GM12878 (cell line): ENCODE measurements at regions not wholly inside any gene's neighbourhood (a gene's known extent, or its start where the extent isn't known, plus 50 kb on each side); places are given as distances from the start of the nearest gene placed in this dataset.

Source experiments
- ATAC-seq: fragments of 200-7000 bp; cut with Tn5 transposase; 3 replicates; pipeline ENCODE4 v1.9.1; 2020; ENCODE audit warnings: mild to moderate bottlenecking, moderate library complexity
- BruUV-seq: library from RNA; stranded (reverse); fragments of 400-500 nt; replicated peaks from 2 replicates; lab custom pipeline; 2021; lab: Mats Ljungman, UMichigan
- CTCF ChIA-PET: fragments of 300-600 bp; sonication (Branson Sonifier 250); formaldehyde crosslinking; extraction: SDS; loops from one replicate; lab custom pipeline; 2021; ENCODE audit warnings: inconsistent platforms; lab: Yijun Ruan, JAX
- POLR2A ChIA-PET: fragments of 350-600 bp; formaldehyde crosslinking; extraction: SDS; loops from one replicate; lab custom pipeline; 2021; ENCODE audit warnings: inconsistent platforms; lab: Charles Lee
- RAD21 ChIA-PET: fragments of 300-600 bp; sonication (Branson Sonifier 250); formaldehyde crosslinking; loops from one replicate; lab custom pipeline; 2023; ENCODE audit warnings: antibody characterized with exemption; ENCODE audit not compliant: unreplicated experiment; lab: Charles Lee
- SMC1A ChIA-PET: fragments of 300-600 bp; sonication (Branson Sonifier 250); formaldehyde crosslinking; loops from one replicate; lab custom pipeline; 2023; ENCODE audit not compliant: unreplicated experiment, uncharacterized antibody; lab: Charles Lee
- DNase-seq: peaks from one replicate; pipeline ENCODE4 v3.0.0-alpha.2; 2011; ENCODE audit warnings: low read depth, low spot score
- FAIRE-seq: peaks from 3 replicates; lab custom pipeline; 2011; peaks lifted over from hg19 to GRCh38; lab: Jason Lieb, UNC
- H2AFZ ChIP-seq: 2 replicates; pipeline ENCODE4 v1.6.0; 2011; ENCODE audit warnings: low read depth, low read length, control low read depth; ENCODE audit not compliant: control insufficient read depth
- H3K27ac ChIP-seq: 2 replicates; pipeline ENCODE4 v1.5.1; 2011; ENCODE audit warnings: control low read depth; ENCODE audit not compliant: control insufficient read depth, insufficient read depth
- H3K27me3 ChIP-seq, 2 experiments: replicated peaks in 1 of 2; 2 replicates each; pipeline versions ENCODE4 v1.6.0 to v1.6.1; 2011; ENCODE audit warnings: low read length in 1 of 2; ENCODE audit not compliant: control insufficient read depth in 2 of 2, insufficient read depth in 2 of 2
- H3K36me3 ChIP-seq, 2 experiments: 2 replicates each; pipeline ENCODE4 v1.5.1; 2011; ENCODE audit warnings: low read length in 1 of 2; ENCODE audit not compliant: control insufficient read depth in 2 of 2, insufficient read depth in 2 of 2
- H3K4me1 ChIP-seq: 2 replicates; pipeline ENCODE4 v1.6.1; 2011; ENCODE audit warnings: mild to moderate bottlenecking, low read length, moderate library complexity, mixed read lengths; ENCODE audit not compliant: control insufficient read depth, insufficient read depth
- H3K4me2 ChIP-seq: 2 replicates; pipeline ENCODE4 v1.6.0; 2011; ENCODE audit warnings: control low read depth; ENCODE audit not compliant: control insufficient read depth, insufficient read depth
- H3K4me3 ChIP-seq: fragments of 200-600 bp; sonication (generic); 2 replicates; pipeline ENCODE4 v1.5.1; 2016
- H3K79me2 ChIP-seq: 2 replicates; pipeline ENCODE4 v1.6.0; 2011; ENCODE audit warnings: low read length; ENCODE audit not compliant: control insufficient read depth, insufficient read depth
- H3K9ac ChIP-seq: 2 replicates; pipeline ENCODE4 v1.8.0; 2011; ENCODE audit warnings: low read length, control low read depth, mixed read lengths; ENCODE audit not compliant: control insufficient read depth, insufficient read depth
- H3K9me3 ChIP-seq: replicated peaks from 3 replicates; pipeline ENCODE4 v1.5.1; 2011; ENCODE audit warnings: mild to moderate bottlenecking, low read length; ENCODE audit not compliant: control insufficient read depth, insufficient read depth
- H4K20me1 ChIP-seq: 2 replicates; pipeline ENCODE4 v1.6.0; 2011; ENCODE audit not compliant: control insufficient read depth, insufficient read depth
- CBFB ChIP-seq: IDR thresholded peaks from 2 replicates; pipeline ENCODE4 v1.6.1; 2016; ENCODE audit warnings: antibody characterized with exemption, low read depth
- E4F1 ChIP-seq: fragments of 450-650 bp; IDR thresholded peaks from 2 replicates; pipeline ENCODE4 v1.6.1; 2018; ENCODE audit warnings: borderline replicate concordance, mild to moderate bottlenecking; ENCODE audit not compliant: partially characterized antibody
- JUND ChIP-seq: IDR thresholded peaks from 2 replicates; pipeline ENCODE4 v1.6.1; 2012; ENCODE audit warnings: low read depth, mild to moderate bottlenecking, low read length, improper control_type of control experiment, moderate library complexity
- MAX ChIP-seq: IDR thresholded peaks from 2 replicates; pipeline ENCODE4 v1.6.1; 2012; ENCODE audit warnings: low read depth, low read length, improper control_type of control experiment
- MEF2A ChIP-seq: IDR thresholded peaks from 2 replicates; pipeline ENCODE4 v1.6.1; 2011; ENCODE audit warnings: low read depth, mild to moderate bottlenecking, low read length, moderate library complexity; ENCODE audit not compliant: insufficient read depth
- MLLT1 ChIP-seq: fragments of 450-650 bp; IDR thresholded peaks from 2 replicates; pipeline ENCODE4 v1.6.1; 2016; ENCODE audit warnings: mild to moderate bottlenecking
- NBN ChIP-seq: fragments of 450-650 bp; IDR thresholded peaks from 2 replicates; pipeline ENCODE4 v1.6.1; 2016
- NFXL1 ChIP-seq: fragments of 450-650 bp; IDR thresholded peaks from 2 replicates; pipeline ENCODE4 v1.6.1; 2017; ENCODE audit warnings: antibody characterized with exemption, mild to moderate bottlenecking, borderline replicate concordance
- NFYB ChIP-seq: IDR thresholded peaks from 2 replicates; pipeline ENCODE4 v1.6.1; 2011; ENCODE audit warnings: low read depth, mild to moderate bottlenecking, low read length, improper control_type of control experiment, moderate library complexity; ENCODE audit not compliant: insufficient read depth
- POU2F2 ChIP-seq: IDR thresholded peaks from 3 replicates; pipeline ENCODE4 v1.6.1; 2011; ENCODE audit warnings: low read depth, mild to moderate bottlenecking, low read length, borderline replicate concordance
- SREBF1 ChIP-seq: IDR thresholded peaks from 2 replicates; pipeline ENCODE4 v1.6.1; 2012; ENCODE audit warnings: mild to moderate bottlenecking, low read length
- ZNF217 ChIP-seq: fragments of 450-650 bp; IDR thresholded peaks from 2 replicates; pipeline ENCODE4 v1.6.1; 2017; ENCODE audit warnings: antibody characterized with exemption, mild to moderate bottlenecking
- WGBS: methylation state at CpG from one replicate; pipeline ENCODE4 v1.1.6; 2016; ENCODE audit warnings: low lambda C conversion rate; ENCODE audit not compliant: insufficient replicate concordance, insufficient coverage; ENCODE audit errors: missing lambda C conversion rate; 5-methylcytosine and 5-hydroxymethylcytosine counted together
- in situ Hi-C: fragments of 300-500 bp; cut with MboI; formaldehyde crosslinking; loops from 9 replicates; pipeline ENCODE4 v1.14.3; 2018; ENCODE audit warnings: mixed read lengths
- intact Hi-C: fragments of 100-400 bp; cut with micrococcal nuclease; formaldehyde crosslinking; loops from one replicate; pipeline ENCODE4 v1.14.2; 2022; ENCODE audit not compliant: unreplicated experiment

GRCh38 chr14:26791117-26791806 is 193.4 kb upstream of the NOVA1 start:
- BruUV-seq = no TSS peak
- H4K20me1 ChIP-seq = no peaks in the 10 kb centered on the region
- in situ Hi-C loops (no loop called here), intact Hi-C loops (no loop called here)
- FAIRE-seq (no peak), DNase-seq (no peak), ATAC-seq (no peak)
- ChIA-PET RAD21 (no interaction called here), SMC1A (no interaction called here), POLR2A (no interaction called here), CTCF (no interaction called here)
- no peak overlapping the region for H3K4me3 ChIP-seq
- H3K36me3 ChIP-seq = no peaks in the 10 kb centered on the region
- H2AFZ ChIP-seq = no peak overlapping the region
- H3K27ac ChIP-seq = no peak overlapping the region
- TF ChIP-seq MEF2A (no peak), CBFB (no peak), POU2F2 (no peak), NFYB (no peak), MLLT1 (no peak), NBN (no peak), E4F1 (no peak), NFXL1 (no peak), JUND (no peak), MAX (no peak), SREBF1 (no peak), ZNF217 (no peak)
- H3K9me3 ChIP-seq = no peaks in the 10 kb centered on the region
- no peak overlapping the region for H3K4me2 ChIP-seq
- H3K79me2 ChIP-seq = no peaks in the 10 kb centered on the region
- H3K9ac ChIP-seq = no peak overlapping the region
- H3K4me1 ChIP-seq = no peaks in the 10 kb centered on the region
- WGBS = 18% methylated on average over 4 of the region's 4 CpGs
- no peaks in the 10 kb centered on the region for H3K27me3 ChIP-seq
